IMR-90 (cell line): ENCODE measurements at regions not wholly inside any gene's neighbourhood (a gene's known extent, or its start where the extent isn't known, plus 50 kb on each side); places are given as distances from the start of the nearest gene placed in this dataset.

ENCODE experiments used
- ATAC-seq: fragments of 200-7000 bp; cut with Tn5 transposase; 2 replicates; pipeline ENCODE4 v1.9.1; 2020; ENCODE audit warnings: low read depth, mild to moderate bottlenecking, moderate library complexity
- BruUV-seq: library from RNA; stranded (reverse); fragments of 400-500 nt; replicated peaks from 2 replicates; lab custom pipeline; 2021; lab: Mats Ljungman, UMichigan
- CTCF ChIA-PET: fragments of 300-600 bp; formaldehyde crosslinking; extraction: SDS; loops from one replicate; lab custom pipeline; 2021; ENCODE audit warnings: antibody characterized with exemption; lab: Yijun Ruan, JAX
- POLR2A ChIA-PET: fragments of 300-600 bp; sonication (Branson Sonifier 250); formaldehyde crosslinking; loops from one replicate; lab custom pipeline; 2022; ENCODE audit warnings: antibody characterized with exemption; ENCODE audit not compliant: unreplicated experiment; lab: Charles Lee
- DNase-seq: peaks from one replicate; pipeline ENCODE4 v3.0.0; 2013
- H2AFZ ChIP-seq: replicated peaks from 2 replicates; pipeline ENCODE3; 2013; ENCODE audit warnings: low read length, mild to moderate bottlenecking; ENCODE audit not compliant: poor library complexity
- H2AK5ac ChIP-seq: 2 replicates; pipeline ENCODE4 v1.6.1; 2013; ENCODE audit warnings: low read depth, low read length, inconsistent platforms
- H2AK9ac ChIP-seq: replicated peaks from 2 replicates; pipeline ENCODE3; 2013; ENCODE audit warnings: mild to moderate bottlenecking, low read depth, low read length, moderate library complexity; ENCODE audit not compliant: poor library complexity
- H2BK120ac ChIP-seq: 2 replicates; pipeline ENCODE4 v1.6.1; 2013; ENCODE audit warnings: low read depth, low read length, inconsistent platforms
- H2BK15ac ChIP-seq: 3 replicates; pipeline ENCODE4 v1.6.1; 2013; ENCODE audit warnings: low read depth, low read length, inconsistent platforms
- H2BK20ac ChIP-seq: 2 replicates; pipeline ENCODE4 v1.6.1; 2013; ENCODE audit warnings: low read depth, mild to moderate bottlenecking, inconsistent platforms, low read length, moderate library complexity
- H2BK5ac ChIP-seq: 2 replicates; pipeline ENCODE4 v1.6.1; 2013; ENCODE audit warnings: mild to moderate bottlenecking, low read depth, low read length, inconsistent platforms; ENCODE audit not compliant: poor library complexity, severe bottlenecking
- H3K14ac ChIP-seq: replicated peaks from 2 replicates; pipeline ENCODE4 v1.6.1; 2013; ENCODE audit warnings: low read depth, low read length, inconsistent platforms
- H3K18ac ChIP-seq: 2 replicates; pipeline ENCODE4 v1.6.1; 2013; ENCODE audit warnings: low read depth, low read length, control low read depth
- H3K23ac ChIP-seq: 2 replicates; pipeline ENCODE4 v1.6.1; 2013; ENCODE audit warnings: low read depth, low read length, inconsistent platforms
- H3K27ac ChIP-seq: 2 replicates; pipeline ENCODE4 v1.5.1; 2013; ENCODE audit warnings: mild to moderate bottlenecking, control low read depth, low read length; ENCODE audit not compliant: insufficient read depth
- H3K27me3 ChIP-seq: 2 replicates; pipeline ENCODE4 v1.6.1; 2013; ENCODE audit warnings: low read length; ENCODE audit not compliant: control insufficient read depth, insufficient read depth
- H3K36me3 ChIP-seq: 2 replicates; pipeline ENCODE4 v1.6.1; 2013; ENCODE audit warnings: low read length, mixed read lengths; ENCODE audit not compliant: control insufficient read depth, insufficient read depth
- H3K4ac ChIP-seq: 2 replicates; pipeline ENCODE4 v1.6.1; 2013; ENCODE audit warnings: low read depth, low read length, inconsistent platforms
- H3K4me1 ChIP-seq: 2 replicates; pipeline ENCODE4 v1.6.1; 2013; ENCODE audit warnings: low read length, mixed read lengths; ENCODE audit not compliant: control insufficient read depth, insufficient read depth
- H3K4me2 ChIP-seq: 2 replicates; pipeline ENCODE4 v1.6.1; 2013; ENCODE audit warnings: low read depth, mild to moderate bottlenecking, control low read depth, low read length, moderate library complexity
- H3K4me3 ChIP-seq: 2 replicates; pipeline ENCODE4 v1.5.1; 2013; ENCODE audit warnings: low read depth, mild to moderate bottlenecking, control low read depth, low read length, moderate library complexity; ENCODE audit not compliant: insufficient read depth
- H3K56ac ChIP-seq: 2 replicates; pipeline ENCODE4 v1.6.1; 2013; ENCODE audit warnings: low read length, inconsistent platforms; ENCODE audit not compliant: insufficient read depth; ENCODE audit errors: extremely low read depth
- H3K79me1 ChIP-seq, 2 experiments: 2 replicates each; pipeline ENCODE4 v1.6.1; 2013; ENCODE audit warnings: low read length in 2 of 2, inconsistent platforms in 1 of 2, low read depth in 1 of 2
- H3K9ac ChIP-seq: 2 replicates; pipeline ENCODE4 v1.6.1; 2013; ENCODE audit warnings: low read depth, low read length, control low read depth
- H3K9me1 ChIP-seq: 2 replicates; pipeline ENCODE4 v1.6.1; 2013; ENCODE audit warnings: low read length, inconsistent platforms; ENCODE audit not compliant: insufficient read depth
- H3K9me3 ChIP-seq: 2 replicates; pipeline ENCODE4 v1.6.1; 2013; ENCODE audit warnings: low read length; ENCODE audit not compliant: control insufficient read depth, insufficient read depth
- H4K20me1 ChIP-seq: 2 replicates; pipeline ENCODE4 v1.6.1; 2013; ENCODE audit warnings: low read length, inconsistent platforms; ENCODE audit not compliant: insufficient read depth
- H4K5ac ChIP-seq: 2 replicates; pipeline ENCODE4 v1.6.1; 2013; ENCODE audit warnings: mild to moderate bottlenecking, low read depth, low read length, control low read depth
- H4K8ac ChIP-seq, 2 experiments: 2 replicates each; pipeline ENCODE4 v1.6.1; 2013; ENCODE audit warnings: low read depth in 2 of 2, low read length in 2 of 2, control low read depth in 1 of 2, inconsistent platforms in 1 of 2
- H4K91ac ChIP-seq: 2 replicates; pipeline ENCODE4 v1.6.1; 2013; ENCODE audit warnings: low read depth, low read length, inconsistent platforms; ENCODE audit not compliant: insufficient read depth
- BHLHE40 ChIP-seq: fragments of 150-350 bp; IDR thresholded peaks from 2 replicates; pipeline ENCODE4 v1.6.1; 2016; ENCODE audit warnings: mild to moderate bottlenecking, low read depth, low read length
- CEBPB ChIP-seq: IDR thresholded peaks from 2 replicates; pipeline ENCODE4 v1.6.1; 2012; ENCODE audit warnings: low read depth, low read length, improper control_type of control experiment
- CHD1 ChIP-seq: IDR thresholded peaks from 2 replicates; pipeline ENCODE4 v1.6.1; 2012; ENCODE audit warnings: low read depth, low read length, improper control_type of control experiment
- ELK1 ChIP-seq: fragments of 150-350 bp; IDR thresholded peaks from 2 replicates; pipeline ENCODE4 v1.6.1; 2016; ENCODE audit warnings: low read depth, mild to moderate bottlenecking, low read length, moderate library complexity, borderline replicate concordance
- MXI1 ChIP-seq: IDR thresholded peaks from 2 replicates; pipeline ENCODE4 v1.6.1; 2012; ENCODE audit warnings: low read depth, mild to moderate bottlenecking, low read length, moderate library complexity, borderline replicate concordance
- POLR2A ChIP-seq: IDR thresholded peaks from 2 replicates; pipeline ENCODE4 v1.6.1; 2012; ENCODE audit warnings: mild to moderate bottlenecking, low read depth, low read length
- RAD21 ChIP-seq: IDR thresholded peaks from 2 replicates; pipeline ENCODE4 v1.6.1; 2012; ENCODE audit warnings: low read length, improper control_type of control experiment
- SMC3 ChIP-seq: fragments of 150-350 bp; IDR thresholded peaks from 2 replicates; pipeline ENCODE4 v1.6.1; 2016; ENCODE audit warnings: low read depth, mild to moderate bottlenecking, antibody characterized with exemption, low read length, moderate library complexity
- WGBS, 2 experiments: methylation state at CpG; one replicate each; pipeline versions ENCODE4 v1.1.5 to v1.1.7; 2013; ENCODE audit warnings: missing lambda C conversion rate in 2 of 2; ENCODE audit not compliant: insufficient read length in 1 of 2; ENCODE audit errors: extremely low coverage in 2 of 2; 5-methylcytosine and 5-hydroxymethylcytosine counted together
- dilution Hi-C: fragments of 300-500 bp; cut with HindIII; formaldehyde crosslinking; loops from one replicate; pipeline ENCODE4 v1.14.3; 2018; ENCODE audit warnings: low sequenced_read_pairs; ENCODE audit not compliant: unreplicated experiment
- in situ Hi-C: fragments of 300-500 bp; cut with MboI; formaldehyde crosslinking; loops from 3 replicates; pipeline ENCODE4 v1.14.3; 2019; ENCODE audit warnings: low sequenced_read_pairs, inconsistent platforms, mixed read lengths
- intact Hi-C: fragments of 100-400 bp; cut with micrococcal nuclease; formaldehyde crosslinking; loops from 2 replicates; pipeline ENCODE4 v1.10.0; 2022

- H3K14ac ChIP-seq = 0 out of 2 replicates have a peak overlapping the region, but pooled peaks have one; percentile 24
- H3K36me3 ChIP-seq = peaks cover 3% of the 10 kb centered on the region; the same call in 1 of the 2 replicates
- peaks cover 8% of the 10 kb centered on the region for H3K9me1 ChIP-seq
- DNase-seq (no peak), ATAC-seq (no peak)
- H2AK9ac ChIP-seq = no peak overlapping the region
- BruUV-seq = no TSS peak
- no peaks in the 10 kb centered on the region for H4K20me1 ChIP-seq
- H3K9me3 ChIP-seq = no peaks in the 10 kb centered on the region
- ChIA-PET CTCF (interaction anchor here (1.5 to 2.4 kb wide), 2 partner anchors 13 to 105 kb away, joined by 5 to 12 read pairs; no protein-coding TSS in a partner anchor), POLR2A (interaction anchor here (0.6 kb wide), 1 partner anchor 59 kb away, joined by 6 read pairs; the partner anchor contains the start of gene SCHIP1)
- in situ Hi-C loops = loop anchor here (25.0 kb wide), 2 partner anchors 264 to 514 kb away; no protein-coding TSS in a partner anchor
- H3K4me2 ChIP-seq = no peak overlapping the region
- no peak overlapping the region for H2BK5ac ChIP-seq
- H4K8ac ChIP-seq = peak overlapping the region in 1 of 2 experiments; percentile 46; a peak in 2 of 4 replicates
- peak overlapping the region; percentile 39; the same call in 1 of the 2 replicates for H2BK120ac ChIP-seq
- no peak overlapping the region for H3K56ac ChIP-seq
- no CpG with 5 or more reads among the region's 2 CpGs for WGBS, 2 experiments
- H3K4ac ChIP-seq = peak overlapping the region; percentile 72
- H2BK15ac ChIP-seq = no peak overlapping the region
- TF ChIP-seq POLR2A = no peak
- no peak for TF ChIP-seq MXI1
- no peak for TF ChIP-seq ELK1
- no peak for TF ChIP-seq BHLHE40
- TF ChIP-seq CHD1 = no peak
- no peak for TF ChIP-seq RAD21
- no peak for TF ChIP-seq SMC3
- no peak for TF ChIP-seq CEBPB
- H3K27ac ChIP-seq = no peak overlapping the region; the same call in 1 of the 2 replicates
- H3K79me1 ChIP-seq = peaks cover 20 to 22% of the 10 kb centered on the region in 2 experiments
- H3K18ac ChIP-seq = peak overlapping the region; percentile 33; the same call in 1 of the 2 replicates
- 0 out of 2 replicates have a peak overlapping the region, but pooled peaks have one; percentile 29 for H4K91ac ChIP-seq
- peaks cover 10% of the 10 kb centered on the region for H3K4me1 ChIP-seq
- H2AFZ ChIP-seq = no peak overlapping the region
- H4K5ac ChIP-seq = no peak overlapping the region
- dilution Hi-C loops = no loop called here
- intact Hi-C loops = no loop called here
- no peak overlapping the region for H2AK5ac ChIP-seq
- no peak overlapping the region for H3K23ac ChIP-seq
- 0 out of 2 replicates have a peak overlapping the region, but pooled peaks have one; percentile 9 for H2BK20ac ChIP-seq
- no peak overlapping the region for H3K9ac ChIP-seq
- no peaks in the 10 kb centered on the region for H3K27me3 ChIP-seq
- no peak overlapping the region for H3K4me3 ChIP-seq
Observed at GRCh38 chr3:159898147-159898546, 90.5 kb upstream of the IL12A start.
